SK-N-SH (cell line): ENCODE measurements at regions not wholly inside any gene's neighbourhood (a gene's known extent, or its start where the extent isn't known, plus 50 kb on each side); places are given as distances from the start of the nearest gene placed in this dataset.

Experiments
- ELF1 ChIP-seq: IDR thresholded peaks from 2 replicates; pipeline ENCODE4 v1.4.0; 2012
- EZH2phosphoT487 ChIP-seq: fragments of 200-600 bp; sonication (generic); IDR thresholded peaks from 2 replicates; pipeline ENCODE4 v1.6.1; 2017; ENCODE audit warnings: low read depth, mixed run types, mild to moderate bottlenecking, antibody characterized with exemption, moderate library complexity, borderline replicate concordance
- GABPA ChIP-seq: IDR thresholded peaks from 2 replicates; pipeline ENCODE4 v1.4.0; 2012; ENCODE audit warnings: low read depth, mild to moderate bottlenecking
- POLR2AphosphoS5 ChIP-seq: IDR thresholded peaks from 2 replicates; pipeline ENCODE4 v1.6.1; 2012; ENCODE audit warnings: low read depth, low read length
- RAD21 ChIP-seq: IDR thresholded peaks from 2 replicates; pipeline ENCODE4 v1.6.1; 2012; ENCODE audit warnings: mild to moderate bottlenecking, low read length
- SIN3A ChIP-seq: IDR thresholded peaks from 2 replicates; pipeline ENCODE4 v1.6.1; 2012; ENCODE audit warnings: low read depth, mild to moderate bottlenecking, low read length, moderate library complexity, borderline replicate concordance
- TF ChIP-seq, protein P1 (sequence below): fragments of 200-600 bp; sonication (generic); IDR thresholded peaks from 2 replicates; pipeline ENCODE4 v1.6.1; 2017; ENCODE audit warnings: antibody characterized with exemption, mild to moderate bottlenecking, moderate library complexity
- TF ChIP-seq, protein P2 (sequence below): IDR thresholded peaks from 2 replicates; pipeline ENCODE4 v1.6.1; 2012; ENCODE audit warnings: mild to moderate bottlenecking, low read depth, low read length, moderate library complexity

- TF ChIP-seq, protein P1, sequence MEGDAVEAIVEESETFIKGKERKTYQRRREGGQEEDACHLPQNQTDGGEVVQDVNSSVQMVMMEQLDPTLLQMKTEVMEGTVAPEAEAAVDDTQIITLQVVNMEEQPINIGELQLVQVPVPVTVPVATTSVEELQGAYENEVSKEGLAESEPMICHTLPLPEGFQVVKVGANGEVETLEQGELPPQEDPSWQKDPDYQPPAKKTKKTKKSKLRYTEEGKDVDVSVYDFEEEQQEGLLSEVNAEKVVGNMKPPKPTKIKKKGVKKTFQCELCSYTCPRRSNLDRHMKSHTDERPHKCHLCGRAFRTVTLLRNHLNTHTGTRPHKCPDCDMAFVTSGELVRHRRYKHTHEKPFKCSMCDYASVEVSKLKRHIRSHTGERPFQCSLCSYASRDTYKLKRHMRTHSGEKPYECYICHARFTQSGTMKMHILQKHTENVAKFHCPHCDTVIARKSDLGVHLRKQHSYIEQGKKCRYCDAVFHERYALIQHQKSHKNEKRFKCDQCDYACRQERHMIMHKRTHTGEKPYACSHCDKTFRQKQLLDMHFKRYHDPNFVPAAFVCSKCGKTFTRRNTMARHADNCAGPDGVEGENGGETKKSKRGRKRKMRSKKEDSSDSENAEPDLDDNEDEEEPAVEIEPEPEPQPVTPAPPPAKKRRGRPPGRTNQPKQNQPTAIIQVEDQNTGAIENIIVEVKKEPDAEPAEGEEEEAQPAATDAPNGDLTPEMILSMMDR: no peak
- TF ChIP-seq POLR2AphosphoS5: no peak
- TF ChIP-seq, protein P2, sequence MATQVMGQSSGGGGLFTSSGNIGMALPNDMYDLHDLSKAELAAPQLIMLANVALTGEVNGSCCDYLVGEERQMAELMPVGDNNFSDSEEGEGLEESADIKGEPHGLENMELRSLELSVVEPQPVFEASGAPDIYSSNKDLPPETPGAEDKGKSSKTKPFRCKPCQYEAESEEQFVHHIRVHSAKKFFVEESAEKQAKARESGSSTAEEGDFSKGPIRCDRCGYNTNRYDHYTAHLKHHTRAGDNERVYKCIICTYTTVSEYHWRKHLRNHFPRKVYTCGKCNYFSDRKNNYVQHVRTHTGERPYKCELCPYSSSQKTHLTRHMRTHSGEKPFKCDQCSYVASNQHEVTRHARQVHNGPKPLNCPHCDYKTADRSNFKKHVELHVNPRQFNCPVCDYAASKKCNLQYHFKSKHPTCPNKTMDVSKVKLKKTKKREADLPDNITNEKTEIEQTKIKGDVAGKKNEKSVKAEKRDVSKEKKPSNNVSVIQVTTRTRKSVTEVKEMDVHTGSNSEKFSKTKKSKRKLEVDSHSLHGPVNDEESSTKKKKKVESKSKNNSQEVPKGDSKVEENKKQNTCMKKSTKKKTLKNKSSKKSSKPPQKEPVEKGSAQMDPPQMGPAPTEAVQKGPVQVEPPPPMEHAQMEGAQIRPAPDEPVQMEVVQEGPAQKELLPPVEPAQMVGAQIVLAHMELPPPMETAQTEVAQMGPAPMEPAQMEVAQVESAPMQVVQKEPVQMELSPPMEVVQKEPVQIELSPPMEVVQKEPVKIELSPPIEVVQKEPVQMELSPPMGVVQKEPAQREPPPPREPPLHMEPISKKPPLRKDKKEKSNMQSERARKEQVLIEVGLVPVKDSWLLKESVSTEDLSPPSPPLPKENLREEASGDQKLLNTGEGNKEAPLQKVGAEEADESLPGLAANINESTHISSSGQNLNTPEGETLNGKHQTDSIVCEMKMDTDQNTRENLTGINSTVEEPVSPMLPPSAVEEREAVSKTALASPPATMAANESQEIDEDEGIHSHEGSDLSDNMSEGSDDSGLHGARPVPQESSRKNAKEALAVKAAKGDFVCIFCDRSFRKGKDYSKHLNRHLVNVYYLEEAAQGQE: no peak
- TF ChIP-seq RAD21: no peak
- no peak for TF ChIP-seq ELF1
- TF ChIP-seq SIN3A: no peak
- no peak for TF ChIP-seq GABPA
- no peak for TF ChIP-seq EZH2phosphoT487
Measured at GRCh38 chr5:89901983-89902382, 507.6 kb downstream of the CETN3 start.
